Peyer's patch (tissue), 4 donors: ENCODE measurements at regions not wholly inside any gene's neighbourhood (a gene's known extent, or its start where the extent isn't known, plus 50 kb on each side); places are given as distances from the start of the nearest gene placed in this dataset.

ENCODE experiments used
- CTCF ChIP-seq, 6 experiments: fragments of 450-650 bp in 4 of 6; fragments of 200-600 bp in 2 of 6; sonication (generic) in 1 of 6; IDR thresholded peaks; one replicate each; pipeline ENCODE4 v1.5.1; 2017 to 2019; ENCODE audit warnings: antibody characterized with exemption in 6 of 6, mild to moderate bottlenecking in 3 of 6, moderate library complexity in 1 of 6
- POLR2A ChIP-seq, 2 donors: fragments of 450-650 bp; IDR thresholded peaks; one replicate each; pipeline ENCODE4 v1.5.1; 2017; ENCODE audit warnings: antibody characterized with exemption in 2 of 2, mild to moderate bottlenecking in 2 of 2, moderate library complexity in 2 of 2

DNA sequence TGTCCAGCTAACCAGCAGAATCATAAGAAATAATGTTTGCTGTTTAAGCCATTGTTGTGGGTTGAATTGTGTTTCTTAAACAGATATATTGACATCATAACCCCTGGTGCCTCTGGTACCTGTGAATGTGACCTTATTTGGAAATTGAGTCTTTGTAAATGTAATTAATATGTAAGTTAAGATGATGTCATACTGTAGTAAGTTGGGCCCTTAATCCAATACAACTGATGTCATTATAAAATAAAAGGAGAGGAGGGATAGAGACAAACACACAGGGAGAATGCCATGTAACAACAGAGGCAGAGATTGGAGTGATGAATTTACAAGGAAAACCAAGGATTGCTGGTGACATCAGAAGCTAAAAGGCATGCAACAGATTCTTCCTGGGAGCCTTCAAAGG, 141.4 kb downstream of the ZIC3 start:
- TF ChIP-seq POLR2A (IDR thresholded peaks at IDR 0.05) (no peak), CTCF (IDR thresholded peaks at IDR 0.05) (no peak)
